ENCODE measurements at regions not wholly inside any gene's neighbourhood (a gene's known extent, or its start where the extent isn't known, plus 50 kb on each side); places are given as distances from the start of the nearest gene placed in this dataset.

GRCh38 chr4:107213410-107213809 is 177.3 kb upstream of the DKK2 start:
- H3F3A ChIP-seq (replicated peaks; ENCODE audit: low read depth): no peaks in the 10 kb centered on the region
- no peak overlapping the region for H3K4me3 ChIP-seq
- TF ChIP-seq NANOG (IDR thresholded peaks at IDR 0.05; ENCODE audit: borderline replicate concordance) (no peak), CREB1 (CRISPR knock-in tag; IDR thresholded peaks at IDR 0.05; ENCODE audit: low read depth) (no peak), POLR2AphosphoS5 (IDR thresholded peaks at IDR 0.05; ENCODE audit: low read depth) (no peak), JUNB (IDR thresholded peaks at IDR 0.05; ENCODE audit: unreplicated experiment) (no peak), EZH2 (IDR thresholded peaks at IDR 0.05; ENCODE audit: low read depth, unreplicated experiment) (no peak), STAT1 (IDR thresholded peaks at IDR 0.05; ENCODE audit: unreplicated experiment) (no peak), ETS1 (IDR thresholded peaks at IDR 0.05) (no peak), EZH2phosphoT487 (IDR thresholded peaks at IDR 0.05; ENCODE audit: unreplicated experiment) (no peak), ZNF114 (CRISPR knock-in tag; IDR thresholded peaks at IDR 0.05) (no peak), ZNF331 (CRISPR knock-in tag; IDR thresholded peaks at IDR 0.05; ENCODE audit: low read depth) (no peak)
- TF ChIP-seq, protein P1, sequence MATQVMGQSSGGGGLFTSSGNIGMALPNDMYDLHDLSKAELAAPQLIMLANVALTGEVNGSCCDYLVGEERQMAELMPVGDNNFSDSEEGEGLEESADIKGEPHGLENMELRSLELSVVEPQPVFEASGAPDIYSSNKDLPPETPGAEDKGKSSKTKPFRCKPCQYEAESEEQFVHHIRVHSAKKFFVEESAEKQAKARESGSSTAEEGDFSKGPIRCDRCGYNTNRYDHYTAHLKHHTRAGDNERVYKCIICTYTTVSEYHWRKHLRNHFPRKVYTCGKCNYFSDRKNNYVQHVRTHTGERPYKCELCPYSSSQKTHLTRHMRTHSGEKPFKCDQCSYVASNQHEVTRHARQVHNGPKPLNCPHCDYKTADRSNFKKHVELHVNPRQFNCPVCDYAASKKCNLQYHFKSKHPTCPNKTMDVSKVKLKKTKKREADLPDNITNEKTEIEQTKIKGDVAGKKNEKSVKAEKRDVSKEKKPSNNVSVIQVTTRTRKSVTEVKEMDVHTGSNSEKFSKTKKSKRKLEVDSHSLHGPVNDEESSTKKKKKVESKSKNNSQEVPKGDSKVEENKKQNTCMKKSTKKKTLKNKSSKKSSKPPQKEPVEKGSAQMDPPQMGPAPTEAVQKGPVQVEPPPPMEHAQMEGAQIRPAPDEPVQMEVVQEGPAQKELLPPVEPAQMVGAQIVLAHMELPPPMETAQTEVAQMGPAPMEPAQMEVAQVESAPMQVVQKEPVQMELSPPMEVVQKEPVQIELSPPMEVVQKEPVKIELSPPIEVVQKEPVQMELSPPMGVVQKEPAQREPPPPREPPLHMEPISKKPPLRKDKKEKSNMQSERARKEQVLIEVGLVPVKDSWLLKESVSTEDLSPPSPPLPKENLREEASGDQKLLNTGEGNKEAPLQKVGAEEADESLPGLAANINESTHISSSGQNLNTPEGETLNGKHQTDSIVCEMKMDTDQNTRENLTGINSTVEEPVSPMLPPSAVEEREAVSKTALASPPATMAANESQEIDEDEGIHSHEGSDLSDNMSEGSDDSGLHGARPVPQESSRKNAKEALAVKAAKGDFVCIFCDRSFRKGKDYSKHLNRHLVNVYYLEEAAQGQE (IDR thresholded peaks at IDR 0.05; ENCODE audit: unreplicated experiment): no peak
- TF ChIP-seq, protein P2, sequence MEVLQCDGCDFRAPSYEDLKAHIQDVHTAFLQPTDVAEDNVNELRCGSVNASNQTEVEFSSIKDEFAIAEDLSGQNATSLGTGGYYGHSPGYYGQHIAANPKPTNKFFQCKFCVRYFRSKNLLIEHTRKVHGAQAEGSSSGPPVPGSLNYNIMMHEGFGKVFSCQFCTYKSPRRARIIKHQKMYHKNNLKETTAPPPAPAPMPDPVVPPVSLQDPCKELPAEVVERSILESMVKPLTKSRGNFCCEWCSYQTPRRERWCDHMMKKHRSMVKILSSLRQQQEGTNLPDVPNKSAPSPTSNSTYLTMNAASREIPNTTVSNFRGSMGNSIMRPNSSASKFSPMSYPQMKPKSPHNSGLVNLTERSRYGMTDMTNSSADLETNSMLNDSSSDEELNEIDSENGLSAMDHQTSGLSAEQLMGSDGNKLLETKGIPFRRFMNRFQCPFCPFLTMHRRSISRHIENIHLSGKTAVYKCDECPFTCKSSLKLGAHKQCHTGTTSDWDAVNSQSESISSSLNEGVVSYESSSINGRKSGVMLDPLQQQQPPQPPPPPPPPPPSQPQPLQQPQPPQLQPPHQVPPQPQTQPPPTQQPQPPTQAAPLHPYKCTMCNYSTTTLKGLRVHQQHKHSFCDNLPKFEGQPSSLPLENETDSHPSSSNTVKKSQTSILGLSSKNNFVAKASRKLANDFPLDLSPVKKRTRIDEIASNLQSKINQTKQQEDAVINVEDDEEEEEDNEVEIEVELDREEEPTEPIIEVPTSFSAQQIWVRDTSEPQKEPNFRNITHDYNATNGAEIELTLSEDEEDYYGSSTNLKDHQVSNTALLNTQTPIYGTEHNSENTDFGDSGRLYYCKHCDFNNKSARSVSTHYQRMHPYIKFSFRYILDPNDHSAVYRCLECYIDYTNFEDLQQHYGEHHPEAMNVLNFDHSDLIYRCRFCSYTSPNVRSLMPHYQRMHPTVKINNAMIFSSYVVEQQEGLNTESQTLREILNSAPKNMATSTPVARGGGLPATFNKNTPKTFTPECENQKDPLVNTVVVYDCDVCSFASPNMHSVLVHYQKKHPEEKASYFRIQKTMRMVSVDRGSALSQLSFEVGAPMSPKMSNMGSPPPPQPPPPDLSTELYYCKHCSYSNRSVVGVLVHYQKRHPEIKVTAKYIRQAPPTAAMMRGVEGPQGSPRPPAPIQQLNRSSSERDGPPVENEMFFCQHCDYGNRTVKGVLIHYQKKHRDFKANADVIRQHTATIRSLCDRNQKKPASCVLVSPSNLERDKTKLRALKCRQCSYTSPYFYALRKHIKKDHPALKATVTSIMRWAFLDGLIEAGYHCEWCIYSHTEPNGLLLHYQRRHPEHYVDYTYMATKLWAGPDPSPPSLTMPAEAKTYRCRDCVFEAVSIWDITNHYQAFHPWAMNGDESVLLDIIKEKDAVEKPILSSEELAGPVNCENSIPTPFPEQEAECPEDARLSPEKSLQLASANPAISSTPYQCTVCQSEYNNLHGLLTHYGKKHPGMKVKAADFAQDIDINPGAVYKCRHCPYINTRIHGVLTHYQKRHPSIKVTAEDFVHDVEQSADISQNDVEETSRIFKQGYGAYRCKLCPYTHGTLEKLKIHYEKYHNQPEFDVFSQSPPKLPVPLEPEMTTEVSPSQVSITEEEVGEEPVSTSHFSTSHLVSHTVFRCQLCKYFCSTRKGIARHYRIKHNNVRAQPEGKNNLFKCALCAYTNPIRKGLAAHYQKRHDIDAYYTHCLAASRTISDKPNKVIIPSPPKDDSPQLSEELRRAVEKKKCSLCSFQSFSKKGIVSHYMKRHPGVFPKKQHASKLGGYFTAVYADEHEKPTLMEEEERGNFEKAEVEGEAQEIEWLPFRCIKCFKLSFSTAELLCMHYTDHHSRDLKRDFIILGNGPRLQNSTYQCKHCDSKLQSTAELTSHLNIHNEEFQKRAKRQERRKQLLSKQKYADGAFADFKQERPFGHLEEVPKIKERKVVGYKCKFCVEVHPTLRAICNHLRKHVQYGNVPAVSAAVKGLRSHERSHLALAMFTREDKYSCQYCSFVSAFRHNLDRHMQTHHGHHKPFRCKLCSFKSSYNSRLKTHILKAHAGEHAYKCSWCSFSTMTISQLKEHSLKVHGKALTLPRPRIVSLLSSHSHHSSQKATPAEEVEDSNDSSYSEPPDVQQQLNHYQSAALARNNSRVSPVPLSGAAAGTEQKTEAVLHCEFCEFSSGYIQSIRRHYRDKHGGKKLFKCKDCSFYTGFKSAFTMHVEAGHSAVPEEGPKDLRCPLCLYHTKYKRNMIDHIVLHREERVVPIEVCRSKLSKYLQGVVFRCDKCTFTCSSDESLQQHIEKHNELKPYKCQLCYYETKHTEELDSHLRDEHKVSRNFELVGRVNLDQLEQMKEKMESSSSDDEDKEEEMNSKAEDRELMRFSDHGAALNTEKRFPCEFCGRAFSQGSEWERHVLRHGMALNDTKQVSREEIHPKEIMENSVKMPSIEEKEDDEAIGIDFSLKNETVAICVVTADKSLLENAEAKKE (CRISPR knock-in tag; IDR thresholded peaks at IDR 0.05): no peak
- TF ChIP-seq, protein P3, sequence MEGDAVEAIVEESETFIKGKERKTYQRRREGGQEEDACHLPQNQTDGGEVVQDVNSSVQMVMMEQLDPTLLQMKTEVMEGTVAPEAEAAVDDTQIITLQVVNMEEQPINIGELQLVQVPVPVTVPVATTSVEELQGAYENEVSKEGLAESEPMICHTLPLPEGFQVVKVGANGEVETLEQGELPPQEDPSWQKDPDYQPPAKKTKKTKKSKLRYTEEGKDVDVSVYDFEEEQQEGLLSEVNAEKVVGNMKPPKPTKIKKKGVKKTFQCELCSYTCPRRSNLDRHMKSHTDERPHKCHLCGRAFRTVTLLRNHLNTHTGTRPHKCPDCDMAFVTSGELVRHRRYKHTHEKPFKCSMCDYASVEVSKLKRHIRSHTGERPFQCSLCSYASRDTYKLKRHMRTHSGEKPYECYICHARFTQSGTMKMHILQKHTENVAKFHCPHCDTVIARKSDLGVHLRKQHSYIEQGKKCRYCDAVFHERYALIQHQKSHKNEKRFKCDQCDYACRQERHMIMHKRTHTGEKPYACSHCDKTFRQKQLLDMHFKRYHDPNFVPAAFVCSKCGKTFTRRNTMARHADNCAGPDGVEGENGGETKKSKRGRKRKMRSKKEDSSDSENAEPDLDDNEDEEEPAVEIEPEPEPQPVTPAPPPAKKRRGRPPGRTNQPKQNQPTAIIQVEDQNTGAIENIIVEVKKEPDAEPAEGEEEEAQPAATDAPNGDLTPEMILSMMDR (conservative IDR thresholded peaks at IDR 0.05; ENCODE audit: low read depth in 2 of 2): no peak
- H3K27ac ChIP-seq (ENCODE audit: low read depth): no peak overlapping the region
- Mint-ChIP-seq H3K27me3 (ENCODE audit: insufficient read depth, low read depth, poor library complexity) (no peaks in the 10 kb centered on the region), H3K9me3 (no peaks in the 10 kb centered on the region), H3K4me1 (peaks cover 6% of the 10 kb centered on the region; the same call in 2 of the 3 replicates), H3K4me3 (no peak overlapping the region), H3K36me3 (ENCODE audit: low read depth) (no peaks in the 10 kb centered on the region), H3K27ac (no peak overlapping the region)
- H4K20me1 ChIP-seq (replicated peaks; ENCODE audit: insufficient read depth): no peaks in the 10 kb centered on the region
- H3K4me2 ChIP-seq: no peak overlapping the region
- DNase-seq (ENCODE audit: low spot score) (no peak), ATAC-seq (no peak)
- no peaks in the 10 kb centered on the region for H3K36me3 ChIP-seq (ENCODE audit: insufficient read depth)
- no peaks in the 10 kb centered on the region for H3K79me2 ChIP-seq (replicated peaks; ENCODE audit: insufficient read depth)
- H2AFZ ChIP-seq: peak overlapping the region; percentile 21; the same call in 1 of the 2 replicates
- no peaks in the 10 kb centered on the region for H3K27me3 ChIP-seq (ENCODE audit: insufficient read depth)
- H3K4me1 ChIP-seq (ENCODE audit: insufficient read depth): no peaks in the 10 kb centered on the region
- no peaks in the 10 kb centered on the region for H3K9me2 ChIP-seq (ENCODE audit: insufficient read depth)

Measured in GM23338 (cell line).